Activated CD4-positive, alpha-beta T cell treated with anti-CD3 and anti-CD28 coated beads, Interleukin-2, Interleukin-4, amounts not matched to agents 100 ng/mL and 50 ng/mL, durations not matched to agents 16 hours and 8 hours (primary cell): ENCODE measurements at regions not wholly inside any gene's neighbourhood (a gene's known extent, or its start where the extent isn't known, plus 50 kb on each side); places are given as distances from the start of the nearest gene placed in this dataset.
A peak's percentile ranks its signal among the peaks of the same experiment; 100 is the strongest.

Source experiments
- DNase-seq: peaks from one replicate; pipeline ENCODE4 v3.0.0-alpha.2; 2020; ENCODE audit warnings: low spot score

GRCh38 chr5:73395256-73395655 lies 53.3 kb downstream of the FOXD1 start:
- DNase-seq, result no peak

DNA sequence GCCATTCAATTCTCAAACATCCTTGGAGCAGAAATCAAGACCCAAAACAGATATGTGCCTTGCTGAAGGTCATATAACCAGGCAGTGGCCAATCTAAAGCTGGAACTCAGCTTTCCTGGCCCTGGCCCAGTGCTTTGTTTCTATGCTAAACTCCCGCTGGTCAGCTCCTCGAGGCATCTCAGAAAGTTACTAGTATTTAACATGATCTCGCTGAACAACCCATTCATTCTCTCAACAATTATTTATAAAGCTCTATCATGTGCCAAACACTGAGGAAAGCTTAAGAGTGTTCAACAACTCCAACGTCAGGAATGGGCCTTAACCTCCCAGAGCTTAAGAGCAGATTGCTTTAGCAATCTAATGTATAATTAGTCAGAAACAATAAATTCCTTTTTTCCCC lies 54.0 kb downstream of the FOXD1 start:
- no peak for DNase-seq

DNA sequence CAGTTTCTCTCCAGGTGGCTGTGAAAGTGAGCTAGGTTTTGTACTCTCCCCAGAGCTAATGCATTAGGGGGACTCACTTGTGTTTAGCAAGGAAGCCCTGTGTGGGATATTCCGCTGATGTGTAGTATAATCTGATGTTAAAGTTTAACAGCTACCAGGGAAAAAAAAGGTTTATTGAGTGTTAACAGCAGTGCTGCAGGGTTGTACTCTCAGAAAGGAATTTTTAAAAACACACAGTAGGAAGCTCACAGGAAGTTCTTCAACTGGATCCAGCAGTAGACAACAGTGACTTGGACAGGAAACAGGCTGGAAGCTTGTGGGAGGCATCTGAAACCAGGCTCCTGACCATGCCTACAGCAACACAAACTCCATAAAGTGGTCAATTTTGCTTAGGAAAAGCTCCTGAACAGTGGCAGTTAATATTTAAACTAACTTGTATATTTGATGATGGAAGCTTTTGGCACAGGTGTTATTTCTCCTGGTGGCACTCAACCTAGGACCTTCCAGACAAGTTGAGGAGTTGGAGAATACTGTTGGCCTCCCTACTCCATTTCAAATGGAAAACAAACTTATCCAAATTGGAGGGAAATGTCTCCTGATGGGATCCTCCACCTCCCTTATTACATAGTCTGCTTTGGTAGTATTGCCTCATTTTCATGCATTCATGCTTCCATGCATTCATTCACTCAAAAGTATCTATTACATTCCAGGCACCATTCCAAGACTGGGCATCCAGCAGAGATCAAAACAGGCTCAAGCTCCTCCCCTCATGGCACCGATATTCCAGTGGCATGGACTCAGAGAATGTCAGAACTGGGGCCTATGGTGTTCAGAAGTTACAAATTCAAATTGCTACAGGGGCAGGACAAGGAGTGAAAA lies 54.7 kb downstream of the FOXD1 start:
- no peak for DNase-seq

GRCh38 chr5:73392775-73393174 lies 55.8 kb downstream of the FOXD1 start:
- no peak for DNase-seq

DNA sequence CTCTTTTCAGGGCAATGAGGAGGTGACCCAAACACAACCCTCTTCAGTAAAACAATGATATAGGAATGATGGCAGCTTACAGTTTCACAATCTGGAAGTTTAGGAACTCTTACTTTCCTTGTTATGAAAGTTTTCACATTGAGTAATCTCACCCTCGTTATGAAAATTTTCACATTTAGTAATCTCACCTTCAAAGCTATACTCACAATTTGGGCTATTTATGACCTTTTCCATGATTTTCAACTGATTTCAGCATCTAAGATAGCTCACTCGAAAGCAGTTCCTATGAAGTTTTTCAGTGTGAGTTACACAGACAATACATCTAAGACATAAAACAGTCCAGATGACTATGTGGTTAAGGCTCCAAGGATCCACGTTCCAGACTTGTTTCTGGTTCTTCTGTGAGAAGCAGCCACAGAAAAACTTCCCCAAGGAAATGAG lies 57.1 kb downstream of the FOXD1 start:
- no peak for DNase-seq

- no peak for DNase-seq
These were observed 57.6 kb downstream of the FOXD1 start for GRCh38 chr5:73390972-73391371.

GRCh38 chr5:73388740-73389139 lies 59.8 kb downstream of the FOXD1 start:
- DNase-seq, result no peak

DNA sequence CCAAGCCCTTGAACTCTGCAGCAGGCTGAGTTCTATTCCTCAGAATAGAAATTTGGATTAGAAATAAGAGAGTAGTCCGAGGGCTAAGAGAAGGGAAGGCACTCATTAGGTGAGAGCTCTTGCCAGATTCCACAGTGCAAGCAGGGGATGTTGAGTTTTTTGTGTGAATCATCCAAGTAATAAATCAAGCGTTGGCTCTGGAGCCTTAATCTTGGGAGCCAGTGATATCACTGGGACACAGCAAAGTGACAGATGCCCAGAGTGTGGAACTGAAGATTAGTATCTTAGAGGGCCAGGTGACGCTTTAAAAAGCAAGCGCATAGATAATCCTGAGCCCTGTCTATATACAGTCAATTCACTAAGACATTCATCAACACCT lies 60.3 kb downstream of the FOXD1 start:
- DNase-seq, result no peak

DNA sequence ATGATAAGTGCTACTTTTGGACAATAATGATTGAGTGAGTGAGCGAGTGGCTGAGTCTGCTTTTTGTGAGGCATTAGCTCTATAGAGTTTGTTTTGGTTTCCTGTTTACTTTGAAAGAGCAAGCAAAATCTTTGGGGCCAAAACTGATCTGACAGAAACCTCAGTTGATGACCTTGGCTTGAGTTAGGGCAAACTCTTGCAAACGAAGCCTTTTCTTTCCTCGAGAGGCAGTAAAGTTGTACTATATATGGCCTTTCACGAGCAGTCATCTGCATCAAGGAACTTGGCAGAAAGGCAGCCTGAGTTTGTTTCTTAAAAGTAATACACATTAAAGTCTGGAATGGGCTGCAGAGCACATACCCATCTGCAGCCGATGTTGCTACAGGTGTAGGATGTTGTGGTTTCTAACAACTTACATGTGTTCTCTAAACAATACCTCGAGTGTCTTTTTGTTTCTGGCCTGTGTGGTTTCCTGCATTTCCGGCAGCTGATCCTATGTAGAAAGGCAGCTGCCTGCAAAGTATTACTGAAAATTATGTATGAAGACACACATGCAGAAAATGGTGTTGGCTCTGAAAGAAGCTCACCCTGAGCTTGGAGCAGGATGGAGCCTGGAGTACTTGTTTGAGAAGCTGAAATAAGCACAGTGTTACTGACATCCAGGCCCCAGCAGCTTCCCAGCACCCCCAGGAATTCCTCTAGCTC lies 60.8 kb downstream of the FOXD1 start:
- DNase-seq, result peak; percentile 37

- no peak for DNase-seq
These were observed 61.4 kb downstream of the FOXD1 start for GRCh38 chr5:73387149-73387591.

GRCh38 chr5:73384861-73385260 lies 63.7 kb downstream of the FOXD1 start:
- DNase-seq, result no peak

- no peak for DNase-seq
These were observed 66.2 kb downstream of the FOXD1 start for GRCh38 chr5:73382401-73382740.

GRCh38 chr5:73381590-73382400 lies 66.8 kb downstream of the FOXD1 start:
- no peak for DNase-seq

DNA sequence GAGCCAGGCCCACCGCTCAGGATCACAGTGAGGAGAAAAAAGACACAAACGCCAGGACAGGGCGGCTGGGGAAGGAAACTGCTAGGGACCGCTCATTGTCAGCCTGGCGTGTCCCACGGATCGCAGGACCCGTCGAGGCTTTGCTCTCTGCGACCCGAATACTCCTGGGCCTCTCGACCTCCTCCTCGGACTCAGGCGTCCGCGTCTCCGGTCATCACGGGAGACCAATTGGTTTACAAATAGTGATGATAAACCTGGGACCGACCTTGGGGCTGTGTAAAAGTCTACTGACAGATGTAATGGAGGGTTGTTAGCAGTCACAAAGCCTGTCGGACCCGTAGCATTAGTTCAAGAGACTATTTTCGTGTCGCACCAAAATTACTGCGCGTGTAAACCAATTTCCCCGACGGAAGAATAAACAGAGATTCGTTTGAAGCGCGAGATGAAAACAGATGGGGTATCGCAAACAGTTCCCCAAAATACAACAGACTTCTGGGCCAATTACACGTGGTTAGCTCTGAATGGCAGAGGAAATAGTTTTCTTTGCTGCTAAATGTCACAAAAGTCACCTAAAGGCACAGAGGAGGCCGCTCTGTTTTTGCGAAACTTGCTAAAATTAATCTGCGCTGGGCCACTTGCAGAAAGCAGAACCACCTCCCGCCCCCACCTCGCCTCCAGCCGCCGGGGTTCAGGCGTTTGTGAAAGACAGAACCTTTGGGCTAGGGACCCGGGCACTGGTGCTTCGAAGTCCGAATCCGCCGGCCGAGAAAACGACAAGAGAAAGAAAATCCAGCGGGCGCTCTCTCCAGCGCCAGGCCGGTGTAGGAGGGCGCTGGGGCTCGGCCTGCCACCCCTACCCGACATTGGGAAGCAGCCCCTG lies 67.6 kb downstream of the FOXD1 start:
- no peak for DNase-seq

- no peak for DNase-seq
These were observed 68.5 kb downstream of the FOXD1 start for GRCh38 chr5:73380041-73380440.

- no peak for DNase-seq
These were observed 69.1 kb downstream of the FOXD1 start for GRCh38 chr5:73379435-73379834.

- no peak for DNase-seq
These were observed 69.8 kb downstream of the FOXD1 start for GRCh38 chr5:73378765-73379164.

DNA sequence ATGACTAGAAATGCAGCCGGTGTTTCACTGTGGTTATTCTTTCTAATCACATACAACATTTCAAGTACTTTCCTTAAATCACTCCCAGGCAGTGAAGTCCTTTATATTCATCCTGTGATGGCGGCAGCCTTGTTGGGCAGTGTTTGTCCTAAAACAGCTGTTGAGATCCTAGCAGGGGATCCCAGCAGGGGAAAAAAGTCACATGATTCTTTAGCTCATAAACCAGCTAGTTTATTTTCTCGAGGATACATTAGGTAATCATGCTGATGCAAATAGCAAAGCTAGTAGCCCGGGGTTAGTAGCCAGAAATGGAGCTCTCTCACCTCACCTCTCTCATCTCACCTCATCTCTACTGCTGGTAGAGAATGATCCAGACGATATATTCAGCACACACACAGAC lies 70.5 kb downstream of the FOXD1 start:
- DNase-seq, result no peak

DNA sequence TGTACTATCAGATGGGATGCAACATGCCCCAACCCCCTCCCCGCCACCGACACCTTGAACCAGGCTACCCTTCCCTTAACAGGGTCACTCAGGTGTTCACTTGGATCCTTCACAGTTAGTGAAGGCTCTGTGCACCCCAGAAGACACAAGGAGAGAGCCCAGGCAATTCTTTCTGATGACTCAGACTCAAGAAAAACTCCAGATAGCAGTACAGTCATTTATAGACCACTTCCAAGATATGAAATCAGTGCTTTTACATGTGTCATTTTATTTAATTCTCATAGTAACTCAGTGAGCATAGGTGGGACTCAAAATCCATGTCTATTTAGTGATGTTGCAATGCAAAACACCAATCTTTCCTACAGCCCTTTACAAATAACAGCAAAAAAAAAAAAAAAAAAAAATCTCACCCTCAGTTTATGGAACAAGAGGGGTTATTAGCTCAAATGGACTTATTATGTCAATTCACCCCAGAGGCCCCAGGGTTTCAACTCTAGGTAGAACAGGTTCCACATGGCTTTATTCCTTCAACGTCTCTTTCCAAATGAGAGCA lies 71.9 kb downstream of the FOXD1 start:
- no peak for DNase-seq

- no peak for DNase-seq
These were observed 72.6 kb downstream of the FOXD1 start for GRCh38 chr5:73375949-73376348.

DNA sequence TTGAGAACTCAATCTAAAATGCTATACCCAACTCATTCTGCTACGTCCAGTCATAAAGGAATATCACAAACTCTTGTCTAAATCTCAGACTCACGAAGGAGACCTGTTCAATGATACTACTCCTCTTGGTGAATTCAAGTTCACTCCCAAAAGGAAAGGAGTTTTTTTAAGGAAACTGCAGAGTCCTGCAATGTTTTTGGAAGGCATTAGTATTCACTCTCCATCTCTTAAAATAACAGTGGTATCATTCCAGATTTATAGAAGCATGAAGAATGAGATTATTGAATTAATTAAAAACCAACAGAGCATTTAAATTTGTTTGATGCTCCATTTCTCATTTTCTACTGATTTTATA lies 73.4 kb downstream of the FOXD1 start:
- no peak for DNase-seq
